ENCODE measurements at regions not wholly inside any gene's neighbourhood (a gene's known extent, or its start where the extent isn't known, plus 50 kb on each side); places are given as distances from the start of the nearest gene placed in this dataset.

DNA sequence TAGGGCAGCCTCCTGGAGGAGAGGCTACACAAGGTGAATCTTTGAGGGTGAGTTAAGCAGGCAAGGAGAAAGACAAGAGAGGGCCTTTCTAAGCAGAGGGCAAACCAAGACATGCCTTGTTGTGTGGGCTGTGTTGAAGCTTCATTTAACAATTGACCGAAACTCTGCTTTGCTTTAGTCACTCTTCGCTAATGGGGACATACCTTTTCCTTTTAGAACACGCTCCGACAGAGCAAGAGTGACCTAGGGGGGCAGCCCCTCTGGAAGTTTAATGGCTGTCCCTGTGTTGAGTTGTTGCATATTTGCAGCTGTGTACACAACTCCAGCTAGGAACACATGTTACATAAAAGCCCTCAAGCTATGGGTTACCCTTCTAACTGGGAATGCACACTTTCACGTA is 218.1 kb upstream of the WWC1 start:
- Histone ChIP-seq H3K27me3 (ENCODE audit: low read length) (no peaks in the 10 kb centered on the region), H3K9me3 (ENCODE audit: insufficient read depth, low read length) (no peaks in the 10 kb centered on the region), H3K27ac (ENCODE audit: low read depth, low read length) (no peak overlapping the region), H3K9me2 (replicated peaks; ENCODE audit: insufficient read depth, low read length) (no peaks in the 10 kb centered on the region), H4K20me1 (ENCODE audit: low read depth, low read length) (no peaks in the 10 kb centered on the region), H3F3A (ENCODE audit: insufficient read depth) (no peaks in the 10 kb centered on the region), H3K79me2 (ENCODE audit: insufficient read depth, low read length) (no peaks in the 10 kb centered on the region), H2AFZ (ENCODE audit: low read depth, low read length, severe bottlenecking) (no peak overlapping the region), H3K36me3 (ENCODE audit: low read length) (no peaks in the 10 kb centered on the region), H3K4me2 (ENCODE audit: low read depth, low read length, poor library complexity, severe bottlenecking) (no peak overlapping the region), H3K4me3 (ENCODE audit: insufficient read depth, low read length, poor library complexity, severe bottlenecking) (no peak overlapping the region), H3K9ac (ENCODE audit: low read length) (no peak overlapping the region)
- no peak for TF ChIP-seq EZH2phosphoT487 (conservative IDR thresholded peaks at IDR 0.05; ENCODE audit: low read length)
- TF ChIP-seq, protein P1, sequence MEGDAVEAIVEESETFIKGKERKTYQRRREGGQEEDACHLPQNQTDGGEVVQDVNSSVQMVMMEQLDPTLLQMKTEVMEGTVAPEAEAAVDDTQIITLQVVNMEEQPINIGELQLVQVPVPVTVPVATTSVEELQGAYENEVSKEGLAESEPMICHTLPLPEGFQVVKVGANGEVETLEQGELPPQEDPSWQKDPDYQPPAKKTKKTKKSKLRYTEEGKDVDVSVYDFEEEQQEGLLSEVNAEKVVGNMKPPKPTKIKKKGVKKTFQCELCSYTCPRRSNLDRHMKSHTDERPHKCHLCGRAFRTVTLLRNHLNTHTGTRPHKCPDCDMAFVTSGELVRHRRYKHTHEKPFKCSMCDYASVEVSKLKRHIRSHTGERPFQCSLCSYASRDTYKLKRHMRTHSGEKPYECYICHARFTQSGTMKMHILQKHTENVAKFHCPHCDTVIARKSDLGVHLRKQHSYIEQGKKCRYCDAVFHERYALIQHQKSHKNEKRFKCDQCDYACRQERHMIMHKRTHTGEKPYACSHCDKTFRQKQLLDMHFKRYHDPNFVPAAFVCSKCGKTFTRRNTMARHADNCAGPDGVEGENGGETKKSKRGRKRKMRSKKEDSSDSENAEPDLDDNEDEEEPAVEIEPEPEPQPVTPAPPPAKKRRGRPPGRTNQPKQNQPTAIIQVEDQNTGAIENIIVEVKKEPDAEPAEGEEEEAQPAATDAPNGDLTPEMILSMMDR (IDR thresholded peaks at IDR 0.05; ENCODE audit: insufficient read depth, low read length, poor library complexity, severe bottlenecking): no peak

DNA sequence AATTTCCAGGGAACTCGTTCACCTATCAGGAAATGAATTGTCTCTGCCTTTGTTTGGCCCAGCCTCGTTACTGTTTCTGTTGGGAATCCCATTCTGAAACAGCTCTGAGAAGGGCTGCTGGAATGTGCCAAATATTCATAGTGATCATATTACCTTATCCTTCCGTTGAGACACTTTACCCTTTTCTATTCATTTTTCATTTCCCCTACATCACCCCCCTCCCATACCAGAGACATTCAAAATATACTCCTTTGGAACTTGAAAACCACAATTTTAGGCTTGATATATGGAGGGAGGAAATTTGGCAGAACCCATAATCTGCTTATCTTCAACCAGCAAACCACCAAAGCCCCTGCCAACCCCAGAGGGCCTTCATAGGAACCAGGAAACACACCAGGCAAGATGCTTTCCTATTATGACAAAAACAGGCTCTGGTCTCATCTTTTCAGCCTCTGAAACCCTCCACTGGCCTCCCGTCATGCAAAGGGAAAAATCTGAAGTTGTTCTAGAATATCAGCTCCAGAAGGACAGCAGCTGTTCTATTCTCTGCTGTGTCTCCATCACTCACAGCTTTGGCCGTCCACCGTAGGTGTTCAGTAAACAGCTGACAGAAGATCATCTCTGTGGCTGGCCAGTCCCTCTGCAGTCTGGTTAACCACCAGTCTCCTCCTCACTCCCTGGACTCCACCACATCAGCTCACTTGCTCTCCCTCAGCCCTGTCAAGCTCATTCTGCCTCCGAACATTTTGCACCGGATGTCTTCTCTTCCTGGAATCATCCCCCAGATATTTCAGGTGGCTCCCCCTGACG is 217.2 kb upstream of the WWC1 start:
- H3K36me3 ChIP-seq (ENCODE audit: low read length): no peaks in the 10 kb centered on the region
- H3F3A ChIP-seq (ENCODE audit: insufficient read depth): no peaks in the 10 kb centered on the region
- H3K9me3 ChIP-seq (ENCODE audit: insufficient read depth, low read length): no peaks in the 10 kb centered on the region
- no peaks in the 10 kb centered on the region for H4K20me1 ChIP-seq (ENCODE audit: low read depth, low read length)
- H3K4me2 ChIP-seq (ENCODE audit: low read depth, low read length, poor library complexity, severe bottlenecking): no peak overlapping the region
- H2AFZ ChIP-seq (ENCODE audit: low read depth, low read length, severe bottlenecking): no peak overlapping the region
- H3K9ac ChIP-seq (ENCODE audit: low read length): no peak overlapping the region
- TF ChIP-seq EZH2phosphoT487 (conservative IDR thresholded peaks at IDR 0.05; ENCODE audit: low read length): no peak
- TF ChIP-seq, protein P1 (IDR thresholded peaks at IDR 0.05; ENCODE audit: insufficient read depth, low read length, poor library complexity, severe bottlenecking): no peak
- no peaks in the 10 kb centered on the region for H3K27me3 ChIP-seq (ENCODE audit: low read length)
- H3K9me2 ChIP-seq (replicated peaks; ENCODE audit: insufficient read depth, low read length): no peaks in the 10 kb centered on the region
- H3K79me2 ChIP-seq (ENCODE audit: insufficient read depth, low read length): no peaks in the 10 kb centered on the region
- H3K4me3 ChIP-seq (ENCODE audit: insufficient read depth, low read length, poor library complexity, severe bottlenecking): no peak overlapping the region
- no peak overlapping the region for H3K27ac ChIP-seq (ENCODE audit: low read depth, low read length)

DNA sequence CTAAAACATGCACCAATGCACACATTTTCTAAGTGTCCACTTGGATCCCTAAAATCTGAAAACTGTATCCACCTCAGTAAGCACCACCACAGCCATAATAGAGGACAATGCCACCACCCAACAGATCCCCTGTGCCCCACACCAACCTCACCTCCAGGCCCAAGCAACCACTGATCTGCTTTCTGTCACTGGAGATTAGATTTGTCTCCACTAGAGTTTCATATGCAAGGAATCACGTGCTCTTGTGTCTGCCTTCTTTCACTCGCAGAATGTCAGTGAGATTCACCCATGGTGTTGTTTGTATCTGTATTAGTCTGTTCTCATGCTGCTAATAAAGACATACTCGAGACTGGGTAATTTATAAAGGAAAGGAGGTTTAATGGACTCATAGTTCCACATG is 216.1 kb upstream of the WWC1 start:
- H3K27me3 ChIP-seq (ENCODE audit: low read length): no peaks in the 10 kb centered on the region
- no peaks in the 10 kb centered on the region for H3K9me3 ChIP-seq (ENCODE audit: insufficient read depth, low read length)
- TF ChIP-seq, protein P1 (IDR thresholded peaks at IDR 0.05; ENCODE audit: insufficient read depth, low read length, poor library complexity, severe bottlenecking): no peak
- TF ChIP-seq EZH2phosphoT487 (conservative IDR thresholded peaks at IDR 0.05; ENCODE audit: low read length): no peak
- no peak overlapping the region for H3K4me3 ChIP-seq (ENCODE audit: insufficient read depth, low read length, poor library complexity, severe bottlenecking)
- no peak overlapping the region for H3K4me2 ChIP-seq (ENCODE audit: low read depth, low read length, poor library complexity, severe bottlenecking)
- H4K20me1 ChIP-seq (ENCODE audit: low read depth, low read length): no peaks in the 10 kb centered on the region
- no peak overlapping the region for H3K9ac ChIP-seq (ENCODE audit: low read length)
- H3K9me2 ChIP-seq (replicated peaks; ENCODE audit: insufficient read depth, low read length): no peaks in the 10 kb centered on the region
- H3K79me2 ChIP-seq (ENCODE audit: insufficient read depth, low read length): no peaks in the 10 kb centered on the region
- no peaks in the 10 kb centered on the region for H3F3A ChIP-seq (ENCODE audit: insufficient read depth)
- no peak overlapping the region for H2AFZ ChIP-seq (ENCODE audit: low read depth, low read length, severe bottlenecking)
- H3K36me3 ChIP-seq (ENCODE audit: low read length): no peaks in the 10 kb centered on the region
- no peak overlapping the region for H3K27ac ChIP-seq (ENCODE audit: low read depth, low read length)

Data from SU-DHL-6 (cell line).